ENCODE measurements at regions not wholly inside any gene's neighbourhood (a gene's known extent, or its start where the extent isn't known, plus 50 kb on each side); places are given as distances from the start of the nearest gene placed in this dataset.

GRCh38 chr6:81382852-81383251 is 369.6 kb downstream of the TENT5A start:
- TF ChIP-seq TAF1 (IDR thresholded peaks at IDR 0.05; ENCODE audit: borderline replicate concordance, insufficient read depth, low read length), result no peak
- no peak for TF ChIP-seq REST (IDR thresholded peaks at IDR 0.05; ENCODE audit: insufficient read depth in 1 of 2, low read depth in 2 of 2, low read length in 2 of 2)
- no peak for TF ChIP-seq SIN3A (IDR thresholded peaks at IDR 0.05; ENCODE audit: borderline replicate concordance, insufficient read depth, low read length)
- no peak for TF ChIP-seq POLR2AphosphoS5 (IDR thresholded peaks at IDR 0.05; ENCODE audit: low read depth, low read length)
- no peak for TF ChIP-seq FOXP2 (optimal IDR thresholded peaks at IDR 0.05; ENCODE audit: borderline replicate concordance, extremely low read depth, extremely low read length, insufficient read depth)

GRCh38 chr6:81381382-81381916 is 371.0 kb downstream of the TENT5A start:
- TF ChIP-seq FOXP2 (optimal IDR thresholded peaks at IDR 0.05; ENCODE audit: borderline replicate concordance, extremely low read depth, extremely low read length, insufficient read depth) (no peak), POLR2AphosphoS5 (IDR thresholded peaks at IDR 0.05; ENCODE audit: low read depth, low read length) (no peak), TAF1 (IDR thresholded peaks at IDR 0.05; ENCODE audit: borderline replicate concordance, insufficient read depth, low read length) (no peak), SIN3A (IDR thresholded peaks at IDR 0.05; ENCODE audit: borderline replicate concordance, insufficient read depth, low read length) (no peak)

GRCh38 chr6:81380718-81381338 is 371.7 kb downstream of the TENT5A start:
- TF ChIP-seq REST (IDR thresholded peaks at IDR 0.05; ENCODE audit: insufficient read depth in 1 of 2, low read depth in 2 of 2, low read length in 2 of 2) (no peak), FOXP2 (optimal IDR thresholded peaks at IDR 0.05; ENCODE audit: borderline replicate concordance, extremely low read depth, extremely low read length, insufficient read depth) (no peak), TAF1 (IDR thresholded peaks at IDR 0.05; ENCODE audit: borderline replicate concordance, insufficient read depth, low read length) (no peak), POLR2AphosphoS5 (IDR thresholded peaks at IDR 0.05; ENCODE audit: low read depth, low read length) (no peak), SIN3A (IDR thresholded peaks at IDR 0.05; ENCODE audit: borderline replicate concordance, insufficient read depth, low read length) (no peak)

- TF ChIP-seq POLR2AphosphoS5 (IDR thresholded peaks at IDR 0.05; ENCODE audit: low read depth, low read length) (no peak), TAF1 (IDR thresholded peaks at IDR 0.05; ENCODE audit: borderline replicate concordance, insufficient read depth, low read length) (no peak), REST (IDR thresholded peaks at IDR 0.05; ENCODE audit: insufficient read depth in 1 of 2, low read depth in 2 of 2, low read length in 2 of 2) (no peak), SIN3A (IDR thresholded peaks at IDR 0.05; ENCODE audit: borderline replicate concordance, insufficient read depth, low read length) (no peak), FOXP2 (optimal IDR thresholded peaks at IDR 0.05; ENCODE audit: borderline replicate concordance, extremely low read depth, extremely low read length, insufficient read depth) (no peak)
These were observed 375.7 kb downstream of the TENT5A start for GRCh38 chr6:81376745-81377144.

- TF ChIP-seq POLR2AphosphoS5 (IDR thresholded peaks at IDR 0.05; ENCODE audit: low read depth, low read length), result no peak
- TF ChIP-seq SIN3A (IDR thresholded peaks at IDR 0.05; ENCODE audit: borderline replicate concordance, insufficient read depth, low read length), result no peak
- no peak for TF ChIP-seq REST (IDR thresholded peaks at IDR 0.05; ENCODE audit: insufficient read depth in 1 of 2, low read depth in 2 of 2, low read length in 2 of 2)
- no peak for TF ChIP-seq FOXP2 (optimal IDR thresholded peaks at IDR 0.05; ENCODE audit: borderline replicate concordance, extremely low read depth, extremely low read length, insufficient read depth)
- TF ChIP-seq TAF1 (IDR thresholded peaks at IDR 0.05; ENCODE audit: borderline replicate concordance, insufficient read depth, low read length), result no peak
These were observed 379.1 kb downstream of the TENT5A start for GRCh38 chr6:81373414-81373813.

All from PFSK-1 (cell line).